ENCODE measurements at regions not wholly inside any gene's neighbourhood (a gene's known extent, or its start where the extent isn't known, plus 50 kb on each side); places are given as distances from the start of the nearest gene placed in this dataset.
A peak's percentile ranks its signal among the peaks of the same experiment; 100 is the strongest.

GRCh38 chr13:90091611-90092010, 1255.9 kb upstream of the MIR17HG start:
- H3K9me3 Mint-ChIP-seq, result peaks cover 3 to 23% (median 11%) of the 10 kb centered on the region in 3 donors
- no peaks in the 10 kb centered on the region for H3K4me1 Mint-ChIP-seq
- no peak overlapping the region for H3K27ac Mint-ChIP-seq
- no peaks in the 10 kb centered on the region for H3K27me3 Mint-ChIP-seq
- no peak overlapping the region for H3K4me3 Mint-ChIP-seq
- no peaks in the 10 kb centered on the region for H3K36me3 Mint-ChIP-seq

GRCh38 chr13:90094357-90094756, 1253.1 kb upstream of the MIR17HG start:
- Mint-ChIP-seq H3K36me3 (no peaks in the 10 kb centered on the region), H3K9me3 (peaks cover 3 to 14% (median 7%) of the 10 kb centered on the region in 3 donors), H3K27ac (no peak overlapping the region), H3K4me1 (no peaks in the 10 kb centered on the region), H3K27me3 (no peaks in the 10 kb centered on the region), H3K4me3 (no peak overlapping the region)

DNA sequence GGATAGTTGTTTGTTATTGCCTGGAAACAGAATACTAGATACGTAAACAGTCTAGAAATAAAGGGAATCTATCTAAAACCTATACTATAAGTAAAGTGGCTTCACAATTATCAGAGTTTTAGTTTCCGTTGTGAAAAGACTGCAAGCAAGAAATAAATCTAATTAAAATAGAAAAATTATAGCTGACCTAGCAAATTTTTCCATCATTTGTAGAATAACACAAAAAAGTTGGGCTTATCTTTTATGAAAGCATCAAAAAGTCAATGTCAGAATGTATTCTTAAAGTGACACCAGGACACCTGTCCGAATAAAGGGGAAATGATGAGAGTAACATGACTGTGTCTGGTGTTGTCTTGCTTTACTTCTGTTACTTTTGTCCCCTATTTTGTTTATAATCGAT, 1248.9 kb upstream of the MIR17HG start:
- Mint-ChIP-seq H3K27me3 (no peaks in the 10 kb centered on the region), H3K4me3 (no peak overlapping the region), H3K36me3 (no peaks in the 10 kb centered on the region), H3K4me1 (no peaks in the 10 kb centered on the region), H3K27ac (no peak overlapping the region), H3K9me3 (peaks cover 3 to 10% (median 4%) of the 10 kb centered on the region in 3 donors)

DNA sequence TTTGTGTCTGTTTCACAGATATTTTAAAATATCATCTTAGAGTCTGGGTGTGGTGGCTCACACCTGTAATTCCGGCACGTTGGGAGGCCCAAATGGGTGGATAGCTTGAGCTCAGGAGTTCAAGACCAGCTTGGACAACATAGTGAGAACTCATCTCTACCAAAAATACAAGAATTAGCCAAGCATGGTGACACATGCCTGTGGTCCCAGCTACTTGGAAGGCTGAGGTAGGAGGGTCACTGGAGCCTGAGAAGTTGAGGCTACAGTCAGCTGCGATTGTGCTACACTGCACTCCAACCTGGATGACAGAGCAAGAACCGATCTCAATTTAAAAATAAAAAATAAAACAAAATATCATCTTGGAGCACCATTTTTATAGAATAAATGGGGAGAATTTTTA, 1247.6 kb upstream of the MIR17HG start:
- peaks cover 0 to 1% (median 0%) of the 10 kb centered on the region in 3 donors for H3K4me1 Mint-ChIP-seq

GRCh38 chr13:90103099-90103784, 1244.2 kb upstream of the MIR17HG start:
- no peak overlapping the region for H3K27ac Mint-ChIP-seq

More for the DNA sequence above, 1247.6 kb upstream of the MIR17HG start:
- Mint-ChIP-seq H3K9me3 (peaks cover 3 to 13% (median 6%) of the 10 kb centered on the region in 3 donors), H3K36me3 (no peaks in the 10 kb centered on the region), H3K27ac (no peak overlapping the region), H3K27me3 (no peaks in the 10 kb centered on the region), H3K4me3 (no peak overlapping the region)

GRCh38 chr13:90104764-90105163, 1242.7 kb upstream of the MIR17HG start:
- Mint-ChIP-seq H3K27me3 (no peaks in the 10 kb centered on the region), H3K9me3 (peaks cover 8 to 11% (median 10%) of the 10 kb centered on the region in 3 donors), H3K27ac (no peak overlapping the region), H3K36me3 (no peaks in the 10 kb centered on the region), H3K4me3 (no peak overlapping the region), H3K4me1 (peaks cover 0 to 1% (median 0%) of the 10 kb centered on the region in 3 donors)

More at GRCh38 chr13:90103099-90103784, 1244.2 kb upstream of the MIR17HG start:
- no peak overlapping the region for H3K4me3 Mint-ChIP-seq
- H3K27me3 Mint-ChIP-seq, result no peaks in the 10 kb centered on the region
- peaks cover 8 to 10% (median 8%) of the 10 kb centered on the region in 3 donors for H3K9me3 Mint-ChIP-seq
- no peaks in the 10 kb centered on the region for H3K36me3 Mint-ChIP-seq
- H3K4me1 Mint-ChIP-seq, result peaks cover 0 to 1% (median 0%) of the 10 kb centered on the region in 3 donors

GRCh38 chr13:90105276-90105675, 1242.2 kb upstream of the MIR17HG start:
- no peak overlapping the region for H3K4me3 Mint-ChIP-seq
- no peaks in the 10 kb centered on the region for H3K27me3 Mint-ChIP-seq
- peaks cover 0 to 1% (median 0%) of the 10 kb centered on the region in 3 donors for H3K4me1 Mint-ChIP-seq
- H3K9me3 Mint-ChIP-seq, result peaks cover 8 to 13% (median 10%) of the 10 kb centered on the region in 3 donors
- H3K27ac Mint-ChIP-seq, result no peak overlapping the region
- H3K36me3 Mint-ChIP-seq, result no peaks in the 10 kb centered on the region

- Mint-ChIP-seq H3K4me1 (peaks cover 0 to 1% (median 0%) of the 10 kb centered on the region in 3 donors), H3K4me3 (no peak overlapping the region), H3K27ac (no peak overlapping the region), H3K27me3 (no peaks in the 10 kb centered on the region), H3K9me3 (peaks cover 8 to 12% (median 10%) of the 10 kb centered on the region in 3 donors), H3K36me3 (no peaks in the 10 kb centered on the region)
Observed at GRCh38 chr13:90105849-90106496, 1241.5 kb upstream of the MIR17HG start.

- H3K27ac Mint-ChIP-seq, result peak overlapping the region in 1 of 3 donors; percentile 39
- H3K9me3 Mint-ChIP-seq, result peaks cover 8 to 12% (median 8%) of the 10 kb centered on the region in 3 donors
- H3K36me3 Mint-ChIP-seq, result no peaks in the 10 kb centered on the region
- no peak overlapping the region for H3K4me3 Mint-ChIP-seq
- peaks cover 0 to 1% (median 0%) of the 10 kb centered on the region in 3 donors for H3K4me1 Mint-ChIP-seq
- no peaks in the 10 kb centered on the region for H3K27me3 Mint-ChIP-seq
Observed at GRCh38 chr13:90107661-90108060, 1239.8 kb upstream of the MIR17HG start.

DNA sequence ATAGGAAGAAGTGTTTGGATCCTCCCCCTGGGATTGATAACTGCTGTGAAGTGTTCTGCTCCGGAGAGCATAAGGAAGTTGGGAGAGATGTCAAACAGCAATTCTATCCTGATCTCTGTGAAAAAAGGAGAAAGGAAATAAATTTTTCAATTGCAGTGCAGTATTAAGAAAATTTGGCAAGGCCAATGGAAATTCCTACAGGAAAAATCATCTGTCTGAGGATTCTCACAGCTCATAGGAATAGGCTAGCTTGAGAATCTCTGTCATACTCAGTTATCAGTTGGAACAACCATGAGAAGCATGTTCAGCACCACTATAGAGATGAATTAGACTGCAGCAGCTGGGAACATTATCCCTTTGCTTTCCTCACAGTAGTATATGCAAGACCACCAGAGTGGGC, 1238.9 kb upstream of the MIR17HG start:
- H3K9me3 Mint-ChIP-seq, result peaks cover 10 to 13% (median 11%) of the 10 kb centered on the region in 3 donors
- H3K4me1 Mint-ChIP-seq, result peaks cover 0 to 1% (median 0%) of the 10 kb centered on the region in 3 donors
- H3K27ac Mint-ChIP-seq, result no peak overlapping the region
- H3K4me3 Mint-ChIP-seq, result no peak overlapping the region
- no peaks in the 10 kb centered on the region for H3K27me3 Mint-ChIP-seq
- no peaks in the 10 kb centered on the region for H3K36me3 Mint-ChIP-seq

- H3K4me3 Mint-ChIP-seq, result no peak overlapping the region
- no peak overlapping the region for H3K27ac Mint-ChIP-seq
- H3K36me3 Mint-ChIP-seq, result no peaks in the 10 kb centered on the region
- H3K4me1 Mint-ChIP-seq, result peaks cover 0 to 2% (median 0%) of the 10 kb centered on the region in 3 donors
- H3K9me3 Mint-ChIP-seq, result peaks cover 5 to 22% (median 6%) of the 10 kb centered on the region in 3 donors
- H3K27me3 Mint-ChIP-seq, result no peaks in the 10 kb centered on the region
Observed at GRCh38 chr13:90116121-90116520, 1231.4 kb upstream of the MIR17HG start.

GRCh38 chr13:90118467-90119071, 1228.9 kb upstream of the MIR17HG start:
- no peaks in the 10 kb centered on the region for H3K36me3 Mint-ChIP-seq
- H3K4me1 Mint-ChIP-seq, result peaks cover 0 to 2% (median 0%) of the 10 kb centered on the region in 3 donors
- H3K27ac Mint-ChIP-seq, result no peak overlapping the region
- no peak overlapping the region for H3K4me3 Mint-ChIP-seq
- H3K9me3 Mint-ChIP-seq, result peaks cover 3 to 15% (median 3%) of the 10 kb centered on the region in 3 donors
- H3K27me3 Mint-ChIP-seq, result no peaks in the 10 kb centered on the region

DNA sequence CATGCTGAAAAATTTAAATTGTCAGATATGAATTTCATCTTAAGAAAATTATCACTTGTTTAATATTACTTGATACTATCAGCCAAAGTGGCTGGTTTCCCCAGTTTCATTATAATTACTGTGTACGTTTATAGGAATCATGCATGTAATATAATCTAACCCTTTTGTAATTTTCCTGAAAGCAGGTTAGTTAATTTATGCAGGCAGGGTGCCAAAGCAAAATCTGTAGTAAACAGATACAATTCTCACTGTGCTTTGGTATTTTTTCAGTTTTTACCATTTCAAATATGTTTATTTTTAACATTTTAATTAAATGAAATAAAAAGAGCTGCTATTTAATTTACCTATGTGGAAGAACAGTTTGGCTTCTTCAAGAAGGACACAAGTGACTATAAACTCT, 1227.5 kb upstream of the MIR17HG start:
- Mint-ChIP-seq H3K9me3 (peaks cover 2 to 9% (median 3%) of the 10 kb centered on the region in 3 donors), H3K4me1 (peaks cover 0 to 2% (median 0%) of the 10 kb centered on the region in 3 donors), H3K36me3 (no peaks in the 10 kb centered on the region), H3K27me3 (no peaks in the 10 kb centered on the region), H3K27ac (no peak overlapping the region), H3K4me3 (no peak overlapping the region)

- peaks cover 2 to 9% (median 5%) of the 10 kb centered on the region in 3 donors for H3K9me3 Mint-ChIP-seq
- H3K36me3 Mint-ChIP-seq, result no peaks in the 10 kb centered on the region
- H3K4me1 Mint-ChIP-seq, result no peaks in the 10 kb centered on the region
- no peak overlapping the region for H3K27ac Mint-ChIP-seq
- no peak overlapping the region for H3K4me3 Mint-ChIP-seq
- H3K27me3 Mint-ChIP-seq, result no peaks in the 10 kb centered on the region
Observed at GRCh38 chr13:90121784-90122183, 1225.7 kb upstream of the MIR17HG start.

- Mint-ChIP-seq H3K27me3 (no peaks in the 10 kb centered on the region), H3K4me1 (no peaks in the 10 kb centered on the region), H3K9me3 (peaks cover 2 to 9% (median 9%) of the 10 kb centered on the region in 3 donors), H3K4me3 (no peak overlapping the region), H3K36me3 (no peaks in the 10 kb centered on the region), H3K27ac (no peak overlapping the region)
Observed at GRCh38 chr13:90122531-90122930, 1225.0 kb upstream of the MIR17HG start.
